Bronchial epithelial cell (primary cell): ENCODE measurements at regions not wholly inside any gene's neighbourhood (a gene's known extent, or its start where the extent isn't known, plus 50 kb on each side); places are given as distances from the start of the nearest gene placed in this dataset.
"Not testable (repeated sequence)": the region's sequence is repeated elsewhere in the genome, so short reads cannot be mapped to it uniquely, and the experiment has no call there.

ENCODE experiments used
- DNase-seq: peaks from one replicate; pipeline ENCODE4 v3.0.0-alpha.2; 2010; ENCODE audit warnings: low read depth
- FAIRE-seq: peaks from 2 replicates; lab custom pipeline; 2011; peaks lifted over from hg19 to GRCh38; lab: Jason Lieb, UNC
- H3K27me3 ChIP-seq: 2 replicates; pipeline ENCODE4 v1.5.1; 2011; ENCODE audit warnings: low read length; ENCODE audit not compliant: control insufficient read depth, insufficient read depth
- H3K36me3 ChIP-seq: 2 replicates; pipeline ENCODE4 v1.5.1; 2011; ENCODE audit warnings: low read length; ENCODE audit not compliant: control insufficient read depth, insufficient read depth
- H3K4me3 ChIP-seq: 2 replicates; pipeline ENCODE4 v1.5.1; 2011; ENCODE audit warnings: mild to moderate bottlenecking, low read depth, low read length, control low read depth

DNA sequence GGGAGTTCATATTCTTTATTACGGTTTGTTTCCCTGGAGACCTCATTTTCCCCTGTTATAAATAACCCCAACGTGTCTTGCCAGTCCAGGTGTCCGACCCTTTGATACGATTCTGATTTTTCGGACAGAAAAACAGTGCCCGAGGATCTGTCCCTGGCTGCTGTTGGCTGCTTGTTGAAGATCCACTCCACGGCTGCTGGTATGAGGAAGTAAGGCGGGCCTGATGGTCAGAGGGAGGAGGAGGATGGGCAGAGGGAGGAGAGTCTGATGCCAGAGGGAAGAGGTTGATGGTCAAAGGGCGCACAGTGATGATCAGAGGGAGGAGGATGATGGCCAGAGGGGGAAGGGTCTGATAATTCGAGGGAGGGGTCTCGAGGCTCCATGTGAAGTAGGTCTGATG lies 99.9 kb downstream of the ATP6V0E2 start:
- DNase-seq, H3K27me3 ChIP-seq, FAIRE-seq, H3K36me3 ChIP-seq, H3K4me3 ChIP-seq: not testable (repeated sequence)

- DNase-seq, H3K4me3 ChIP-seq, H3K36me3 ChIP-seq, FAIRE-seq, H3K27me3 ChIP-seq: not testable (repeated sequence)
Observed at GRCh38 chr7:149975608-149976007, 101.8 kb downstream of the ATP6V0E2 start.

DNA sequence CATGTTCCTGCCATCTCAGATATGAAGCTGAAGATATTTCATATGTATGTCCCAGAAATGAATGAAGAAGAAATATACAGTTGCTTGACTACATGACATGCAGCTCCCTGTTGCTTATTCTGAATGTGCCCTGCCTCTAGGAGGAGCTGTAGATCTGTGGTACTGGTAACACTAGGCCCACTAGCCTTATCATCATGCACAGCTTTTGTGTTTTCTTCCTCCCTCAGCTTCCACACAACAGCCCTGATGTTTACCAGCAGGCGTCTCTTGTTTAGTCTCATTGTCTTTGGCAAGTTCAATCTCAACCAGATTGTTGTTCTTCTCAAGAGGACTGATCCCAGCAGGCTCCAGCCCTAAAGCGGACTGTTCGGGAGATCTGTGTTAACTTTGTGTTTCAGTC lies 104.8 kb downstream of the ATP6V0E2 start:
- peak; percentile 80 for FAIRE-seq
- DNase-seq, H3K4me3 ChIP-seq, H3K36me3 ChIP-seq, H3K27me3 ChIP-seq: not testable (repeated sequence)

GRCh38 chr7:149978944-149979343 lies 105.2 kb downstream of the ATP6V0E2 start:
- DNase-seq, H3K4me3 ChIP-seq, FAIRE-seq, H3K27me3 ChIP-seq, H3K36me3 ChIP-seq: not testable (repeated sequence)

GRCh38 chr7:149982537-149983112 lies 108.9 kb downstream of the ATP6V0E2 start:
- not testable (repeated sequence) for H3K27me3 ChIP-seq, DNase-seq, H3K36me3 ChIP-seq, H3K4me3 ChIP-seq
- peak; percentile 47 for FAIRE-seq

- not testable (repeated sequence) for H3K27me3 ChIP-seq, DNase-seq, H3K36me3 ChIP-seq, H3K4me3 ChIP-seq, FAIRE-seq
Observed at GRCh38 chr7:149986866-149987265, 113.1 kb downstream of the ATP6V0E2 start.

DNA sequence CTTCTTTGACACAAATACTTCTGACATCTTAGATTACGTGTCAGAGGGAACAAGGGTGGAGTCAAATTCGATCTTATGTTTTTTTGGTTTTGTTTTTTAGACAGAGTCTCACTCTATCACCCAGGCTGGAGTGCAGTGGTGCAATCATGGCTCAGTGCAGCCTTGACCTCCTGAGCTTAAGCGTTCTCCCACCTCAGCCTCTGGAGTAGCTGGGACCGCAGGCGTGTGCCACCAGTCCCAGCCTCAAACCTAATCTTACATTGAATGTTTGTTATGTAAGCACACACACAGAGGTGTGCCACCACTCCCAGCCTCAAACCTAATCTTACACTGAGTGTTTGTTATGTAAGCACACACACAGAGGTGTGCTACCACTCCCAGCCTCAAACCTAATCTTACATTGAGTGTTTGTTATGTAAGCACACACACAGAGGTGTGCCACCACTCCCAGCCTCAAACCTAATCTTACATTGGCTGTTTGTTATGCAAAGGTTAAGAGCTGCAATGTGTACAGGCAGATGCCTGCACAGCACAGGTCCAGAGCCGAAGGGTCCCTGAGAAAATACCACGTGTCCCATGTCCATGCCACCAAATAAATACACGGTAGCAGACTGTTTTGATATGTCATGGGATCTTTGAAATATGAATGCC lies 118.0 kb downstream of the ATP6V0E2 start:
- not testable (repeated sequence) for H3K4me3 ChIP-seq, FAIRE-seq, H3K27me3 ChIP-seq, DNase-seq, H3K36me3 ChIP-seq

DNA sequence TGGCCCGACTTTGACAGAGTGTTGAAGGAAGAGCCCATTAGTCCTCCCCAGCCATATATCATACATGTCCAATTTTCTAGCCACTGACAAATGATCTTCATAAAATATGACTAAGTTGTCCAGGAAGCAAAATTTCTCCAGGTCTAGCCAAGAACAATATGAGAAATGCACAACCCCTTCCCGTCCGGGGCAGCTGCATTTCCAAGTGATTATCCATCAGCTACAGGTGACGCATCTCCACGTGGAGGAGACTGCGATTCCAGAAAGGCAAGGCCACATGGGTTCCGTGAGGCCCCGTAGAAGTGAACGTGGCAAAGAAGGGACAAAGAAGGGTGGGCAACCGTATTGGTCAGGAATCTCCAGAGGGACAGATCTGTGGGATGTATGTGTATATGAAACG lies 118.6 kb downstream of the ATP6V0E2 start:
- H3K27me3 ChIP-seq, DNase-seq, H3K4me3 ChIP-seq, H3K36me3 ChIP-seq, FAIRE-seq: not testable (repeated sequence)

DNA sequence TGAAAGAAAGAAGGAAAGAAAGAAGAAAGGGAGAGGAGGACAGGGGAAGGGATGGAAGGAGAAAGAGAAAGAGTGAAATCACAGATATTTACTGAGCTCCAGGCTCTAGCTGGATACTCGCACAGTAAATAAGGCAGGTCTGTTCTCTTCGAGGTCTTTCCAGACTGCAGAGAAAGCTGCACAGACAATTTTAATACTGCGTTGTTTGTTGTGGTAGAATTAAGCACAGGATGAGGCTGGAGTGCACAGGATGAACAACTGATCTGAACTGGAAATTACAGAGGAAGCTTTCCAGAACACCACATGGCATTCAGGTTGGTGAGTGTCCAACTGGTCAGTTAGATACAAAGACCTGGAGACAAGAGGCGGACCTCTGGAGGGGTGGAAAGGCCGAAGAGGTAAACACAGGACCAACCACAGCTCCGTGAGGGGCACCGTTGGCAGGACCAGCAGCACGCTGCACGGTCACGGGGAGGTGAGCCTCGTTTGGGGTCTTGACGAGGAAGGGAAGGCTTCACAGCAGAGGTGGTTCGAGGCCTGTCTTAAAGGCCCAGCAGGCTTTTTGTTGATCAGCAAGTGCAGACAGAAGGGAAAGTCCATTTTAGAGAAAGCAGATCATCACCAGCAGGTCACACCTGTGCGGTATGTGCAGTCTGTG lies 121.7 kb downstream of the ATP6V0E2 start:
- not testable (repeated sequence) for H3K36me3 ChIP-seq, DNase-seq, H3K4me3 ChIP-seq, H3K27me3 ChIP-seq, FAIRE-seq

DNA sequence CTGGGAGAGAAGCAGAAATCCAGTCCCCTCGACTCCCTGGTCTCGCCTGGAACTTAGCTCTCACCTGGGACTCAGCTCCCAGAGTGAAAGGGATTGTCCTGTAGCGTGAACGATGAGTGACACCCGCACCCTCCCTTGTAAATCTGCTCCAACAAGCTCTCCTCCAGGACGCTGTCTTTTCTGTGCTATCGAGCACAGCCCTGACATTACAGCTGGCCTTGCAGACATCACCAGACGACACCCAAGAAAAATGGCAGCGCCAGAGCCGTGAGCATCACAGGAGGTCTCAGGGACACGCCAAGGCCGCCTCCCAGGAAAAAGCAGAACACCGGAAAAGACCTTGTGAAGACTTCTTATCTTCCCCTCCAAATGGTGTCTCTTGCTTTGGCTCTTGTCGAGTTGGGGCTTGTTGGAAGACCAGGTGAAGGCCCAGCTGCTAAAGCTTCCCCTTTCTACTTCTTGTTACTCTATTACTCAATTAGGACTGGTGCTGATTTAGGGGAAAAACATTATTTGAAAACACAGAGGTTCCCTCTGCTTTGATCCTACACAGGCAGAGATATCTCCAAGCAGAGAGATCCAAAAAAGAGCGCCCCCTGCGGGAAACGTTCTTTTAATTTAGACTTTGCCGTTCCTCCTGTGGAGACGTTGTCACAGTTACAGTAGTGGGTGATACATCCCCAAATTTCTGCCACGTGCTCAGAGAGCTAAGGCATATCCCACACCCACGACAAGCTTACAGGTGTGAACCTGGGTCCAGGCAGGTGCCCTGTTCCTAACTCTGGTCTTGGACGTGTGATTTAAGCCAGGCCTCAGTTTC lies 127.2 kb downstream of the ATP6V0E2 start:
- not testable (repeated sequence) for H3K27me3 ChIP-seq, DNase-seq, H3K4me3 ChIP-seq, H3K36me3 ChIP-seq, FAIRE-seq
